OCI-LY7 (cell line): ENCODE measurements at regions not wholly inside any gene's neighbourhood (a gene's known extent, or its start where the extent isn't known, plus 50 kb on each side); places are given as distances from the start of the nearest gene placed in this dataset.

Experiments
- EZH2phosphoT487 ChIP-seq: fragments of 200-600 bp; sonication (generic); IDR thresholded peaks from 2 replicates; pipeline ENCODE4 v1.6.1; 2018; ENCODE audit warnings: low read depth, borderline replicate concordance, mild to moderate bottlenecking, mixed run types, antibody characterized with exemption, low read length, moderate library complexity, mixed read lengths
- TF ChIP-seq, protein P1 (sequence below): fragments of 200-600 bp; sonication (generic); conservative IDR thresholded peaks from 2 replicates; pipeline ENCODE4 v1.5.1; 2014; ENCODE audit warnings: mild to moderate bottlenecking, antibody characterized with exemption, low read length, moderate library complexity, mixed read lengths

GRCh38 chr4:171246948-171247347, 566.3 kb upstream of the GALNTL6 start:
- TF ChIP-seq, protein P1, sequence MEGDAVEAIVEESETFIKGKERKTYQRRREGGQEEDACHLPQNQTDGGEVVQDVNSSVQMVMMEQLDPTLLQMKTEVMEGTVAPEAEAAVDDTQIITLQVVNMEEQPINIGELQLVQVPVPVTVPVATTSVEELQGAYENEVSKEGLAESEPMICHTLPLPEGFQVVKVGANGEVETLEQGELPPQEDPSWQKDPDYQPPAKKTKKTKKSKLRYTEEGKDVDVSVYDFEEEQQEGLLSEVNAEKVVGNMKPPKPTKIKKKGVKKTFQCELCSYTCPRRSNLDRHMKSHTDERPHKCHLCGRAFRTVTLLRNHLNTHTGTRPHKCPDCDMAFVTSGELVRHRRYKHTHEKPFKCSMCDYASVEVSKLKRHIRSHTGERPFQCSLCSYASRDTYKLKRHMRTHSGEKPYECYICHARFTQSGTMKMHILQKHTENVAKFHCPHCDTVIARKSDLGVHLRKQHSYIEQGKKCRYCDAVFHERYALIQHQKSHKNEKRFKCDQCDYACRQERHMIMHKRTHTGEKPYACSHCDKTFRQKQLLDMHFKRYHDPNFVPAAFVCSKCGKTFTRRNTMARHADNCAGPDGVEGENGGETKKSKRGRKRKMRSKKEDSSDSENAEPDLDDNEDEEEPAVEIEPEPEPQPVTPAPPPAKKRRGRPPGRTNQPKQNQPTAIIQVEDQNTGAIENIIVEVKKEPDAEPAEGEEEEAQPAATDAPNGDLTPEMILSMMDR: no peak
- no peak for TF ChIP-seq EZH2phosphoT487
